ENCODE measurements at regions not wholly inside any gene's neighbourhood (a gene's known extent, or its start where the extent isn't known, plus 50 kb on each side); places are given as distances from the start of the nearest gene placed in this dataset.

DNA sequence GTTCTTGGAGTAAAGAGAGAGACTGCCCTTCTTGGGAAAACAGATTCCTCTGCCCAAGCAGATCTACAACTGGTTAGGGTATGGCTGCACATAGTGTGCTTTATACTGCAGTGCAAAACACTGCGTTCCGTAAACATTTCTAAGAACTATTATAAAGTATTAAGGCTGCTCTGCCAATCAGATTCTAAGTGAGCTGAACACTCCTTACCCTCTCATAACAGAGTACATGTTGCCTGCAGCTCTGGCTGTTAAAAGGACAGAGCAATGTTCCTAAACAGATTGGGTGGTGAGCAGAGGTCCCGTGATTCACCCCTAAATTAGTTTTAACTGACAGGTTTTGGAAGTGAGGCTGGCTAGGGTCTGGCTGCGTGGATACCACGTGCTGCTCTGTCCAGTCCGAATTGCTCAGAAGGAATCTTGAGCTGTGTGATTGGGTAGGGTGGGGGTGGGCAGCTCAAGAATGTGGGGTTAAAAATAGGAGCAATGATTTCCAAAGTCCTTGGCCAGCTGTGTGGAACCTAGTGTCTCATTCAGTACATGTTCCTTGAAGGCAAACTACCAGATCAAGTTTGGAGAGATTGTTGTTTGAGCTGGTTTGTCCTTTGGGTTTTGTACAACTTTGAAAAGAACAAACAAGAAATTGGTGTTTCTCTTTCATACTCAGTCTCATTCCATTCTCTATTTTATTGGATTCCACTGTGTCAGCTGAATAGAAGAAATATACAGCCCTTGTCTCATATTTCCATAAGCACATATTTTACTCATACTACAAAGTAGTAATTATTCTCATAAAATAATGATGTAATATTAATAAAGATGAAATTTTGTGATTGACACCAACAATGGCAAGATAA lies 497.6 kb upstream of the CD180 start:
- Histone ChIP-seq H3K9me3 (ENCODE audit: insufficient read depth, low read depth, low read length) (no peaks in the 10 kb centered on the region), H3K4me3 (ENCODE audit: insufficient read depth, low read depth, low read length) (no peak overlapping the region), H3K36me3 (ENCODE audit: insufficient read depth, low read length) (no peaks in the 10 kb centered on the region), H4K20me1 (ENCODE audit: insufficient read depth, low read length) (no peaks in the 10 kb centered on the region), H3K27me3 (ENCODE audit: insufficient read depth, low read length) (no peaks in the 10 kb centered on the region), H3K79me2 (ENCODE audit: insufficient read depth, low read length) (no peaks in the 10 kb centered on the region), H2AFZ (ENCODE audit: low read depth, low read length) (peak overlapping the region; percentile 26), H3K9ac (ENCODE audit: low read length) (no peak overlapping the region), H3K27ac (ENCODE audit: low read depth, low read length) (no peak overlapping the region), H3K4me1 (ENCODE audit: insufficient read depth, low read length) (no peaks in the 10 kb centered on the region), H3K4me2 (ENCODE audit: low read length) (no peak overlapping the region)
- peak; percentile 31 for DNase-seq (ENCODE audit: low read depth)
- no peaks in the 10 kb centered on the region for H3K27me3 Mint-ChIP-seq (ENCODE audit: low read depth, unreplicated experiment)
- TF ChIP-seq CTCF (IDR thresholded peaks at IDR 0.05; ENCODE audit: insufficient read depth, low read depth, low read length) (no peak), EZH2 (IDR thresholded peaks at IDR 0.05; ENCODE audit: insufficient read depth, low read length) (no peak)
- H3K9me3 Mint-ChIP-seq (ENCODE audit: unreplicated experiment): peaks cover 2% of the 10 kb centered on the region
- peak; percentile 37 for FAIRE-seq
- H3K4me3 Mint-ChIP-seq (ENCODE audit: unreplicated experiment): no peak overlapping the region
- no peaks in the 10 kb centered on the region for H3K36me3 Mint-ChIP-seq (ENCODE audit: low read depth, unreplicated experiment)
- peaks cover 5% of the 10 kb centered on the region for H3K4me1 Mint-ChIP-seq (ENCODE audit: low read depth, unreplicated experiment)
- H3K27ac Mint-ChIP-seq (ENCODE audit: unreplicated experiment): no peak overlapping the region

GRCh38 chr5:67686746-67687145 lies 490.1 kb upstream of the CD180 start:
- Histone ChIP-seq H3K4me1 (ENCODE audit: insufficient read depth, low read length) (no peaks in the 10 kb centered on the region), H3K27ac (ENCODE audit: low read depth, low read length) (no peak overlapping the region), H4K20me1 (ENCODE audit: insufficient read depth, low read length) (no peaks in the 10 kb centered on the region), H3K9ac (ENCODE audit: low read length) (no peak overlapping the region), H3K9me3 (ENCODE audit: insufficient read depth, low read depth, low read length) (no peaks in the 10 kb centered on the region), H3K4me3 (ENCODE audit: insufficient read depth, low read depth, low read length) (no peak overlapping the region), H3K27me3 (ENCODE audit: insufficient read depth, low read length) (no peaks in the 10 kb centered on the region), H2AFZ (ENCODE audit: low read depth, low read length) (no peak overlapping the region), H3K36me3 (ENCODE audit: insufficient read depth, low read length) (no peaks in the 10 kb centered on the region), H3K4me2 (ENCODE audit: low read length) (no peak overlapping the region), H3K79me2 (ENCODE audit: insufficient read depth, low read length) (no peaks in the 10 kb centered on the region)
- TF ChIP-seq EZH2 (IDR thresholded peaks at IDR 0.05; ENCODE audit: insufficient read depth, low read length) (no peak), CTCF (IDR thresholded peaks at IDR 0.05; ENCODE audit: insufficient read depth, low read depth, low read length) (no peak)
- Mint-ChIP-seq H3K27me3 (ENCODE audit: low read depth, unreplicated experiment) (no peaks in the 10 kb centered on the region), H3K36me3 (ENCODE audit: low read depth, unreplicated experiment) (no peaks in the 10 kb centered on the region), H3K4me1 (ENCODE audit: low read depth, unreplicated experiment) (no peaks in the 10 kb centered on the region), H3K27ac (ENCODE audit: unreplicated experiment) (no peak overlapping the region), H3K4me3 (ENCODE audit: unreplicated experiment) (no peak overlapping the region), H3K9me3 (ENCODE audit: unreplicated experiment) (no peaks in the 10 kb centered on the region)
- DNase-seq (ENCODE audit: low read depth) (no peak), FAIRE-seq (peak; percentile 13)

- Mint-ChIP-seq H3K27ac (ENCODE audit: unreplicated experiment) (no peak overlapping the region), H3K4me1 (ENCODE audit: low read depth, unreplicated experiment) (no peaks in the 10 kb centered on the region)
Observed at GRCh38 chr5:67681703-67682102, 485.1 kb upstream of the CD180 start.

More at GRCh38 chr5:67681703-67682102, 485.1 kb upstream of the CD180 start:
- no peak overlapping the region for H3K27ac ChIP-seq (ENCODE audit: low read depth, low read length)
- Mint-ChIP-seq H3K4me3 (ENCODE audit: unreplicated experiment) (no peak overlapping the region), H3K36me3 (ENCODE audit: low read depth, unreplicated experiment) (no peaks in the 10 kb centered on the region), H3K9me3 (ENCODE audit: unreplicated experiment) (no peaks in the 10 kb centered on the region), H3K27me3 (ENCODE audit: low read depth, unreplicated experiment) (no peaks in the 10 kb centered on the region)
- H3K4me3 ChIP-seq (ENCODE audit: insufficient read depth, low read depth, low read length): no peak overlapping the region
- H3K79me2 ChIP-seq (ENCODE audit: insufficient read depth, low read length): no peaks in the 10 kb centered on the region
- H4K20me1 ChIP-seq (ENCODE audit: insufficient read depth, low read length): no peaks in the 10 kb centered on the region
- TF ChIP-seq CTCF (IDR thresholded peaks at IDR 0.05; ENCODE audit: insufficient read depth, low read depth, low read length): no peak
- no peak for TF ChIP-seq EZH2 (IDR thresholded peaks at IDR 0.05; ENCODE audit: insufficient read depth, low read length)
- FAIRE-seq (no peak), DNase-seq (ENCODE audit: low read depth) (no peak)
- no peaks in the 10 kb centered on the region for H3K27me3 ChIP-seq (ENCODE audit: insufficient read depth, low read length)
- no peaks in the 10 kb centered on the region for H3K9me3 ChIP-seq (ENCODE audit: insufficient read depth, low read depth, low read length)
- no peaks in the 10 kb centered on the region for H3K36me3 ChIP-seq (ENCODE audit: insufficient read depth, low read length)
- H3K4me1 ChIP-seq (ENCODE audit: insufficient read depth, low read length): no peaks in the 10 kb centered on the region
- no peak overlapping the region for H2AFZ ChIP-seq (ENCODE audit: low read depth, low read length)
- H3K9ac ChIP-seq (ENCODE audit: low read length): no peak overlapping the region
- H3K4me2 ChIP-seq (ENCODE audit: low read length): no peak overlapping the region

Measured in astrocyte (in vitro differentiated cells and primary cell).